HG03045 (cell line): ENCODE measurements at regions not wholly inside any gene's neighbourhood (a gene's known extent, or its start where the extent isn't known, plus 50 kb on each side); places are given as distances from the start of the nearest gene placed in this dataset.

ENCODE experiments used
- ATAC-seq: cut with Tn5 transposase; IDR thresholded peaks from one replicate; pipeline ENCODE4 v1.9.1; 2021; ENCODE audit warnings: mild to moderate bottlenecking, moderate library complexity; ENCODE audit not compliant: unreplicated experiment

- no peak for ATAC-seq
Measured at GRCh38 chr5:125037530-125037929, 291.1 kb upstream of the ZNF608 start.

GRCh38 chr5:125038477-125038876 is 292.0 kb upstream of the ZNF608 start:
- ATAC-seq, result no peak

- no peak for ATAC-seq
Measured at GRCh38 chr5:125041798-125042197, 295.4 kb upstream of the ZNF608 start.

DNA sequence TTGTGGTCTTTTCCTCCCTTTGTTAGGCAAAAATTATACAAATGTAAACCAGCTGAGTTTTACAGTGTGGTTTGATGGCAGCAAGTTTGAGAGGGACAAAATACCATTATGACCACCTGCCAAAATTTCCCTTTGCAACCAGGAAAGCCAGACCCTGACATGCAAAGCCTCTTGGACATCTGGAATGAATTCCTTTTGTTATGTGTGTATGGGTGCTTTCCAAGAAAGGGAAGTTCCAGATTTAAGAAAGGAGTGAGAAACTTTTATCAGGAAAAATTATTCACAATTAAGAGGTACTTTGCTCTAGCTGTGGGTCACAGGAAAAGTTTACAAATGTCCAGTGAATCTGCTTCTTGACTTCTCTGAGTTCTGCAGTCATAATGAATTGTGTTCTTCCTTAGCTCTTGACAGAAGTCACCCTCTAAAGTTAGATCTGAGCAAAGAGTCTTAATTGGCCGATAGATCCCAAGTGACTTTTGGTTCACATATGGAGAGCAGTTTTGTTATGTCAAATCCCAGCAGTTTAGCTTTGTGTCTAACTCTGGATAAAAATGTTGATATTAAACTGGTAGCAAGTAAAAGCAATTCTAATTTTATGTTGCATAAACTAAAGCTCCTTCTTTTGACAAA is 295.9 kb upstream of the ZNF608 start:
- no peak for ATAC-seq

GRCh38 chr5:125043781-125044391 is 297.4 kb upstream of the ZNF608 start:
- ATAC-seq, result no peak

- no peak for ATAC-seq
Measured at GRCh38 chr5:125044491-125045282, 298.2 kb upstream of the ZNF608 start.

GRCh38 chr5:125045646-125046045 is 299.2 kb upstream of the ZNF608 start:
- ATAC-seq, result no peak

DNA sequence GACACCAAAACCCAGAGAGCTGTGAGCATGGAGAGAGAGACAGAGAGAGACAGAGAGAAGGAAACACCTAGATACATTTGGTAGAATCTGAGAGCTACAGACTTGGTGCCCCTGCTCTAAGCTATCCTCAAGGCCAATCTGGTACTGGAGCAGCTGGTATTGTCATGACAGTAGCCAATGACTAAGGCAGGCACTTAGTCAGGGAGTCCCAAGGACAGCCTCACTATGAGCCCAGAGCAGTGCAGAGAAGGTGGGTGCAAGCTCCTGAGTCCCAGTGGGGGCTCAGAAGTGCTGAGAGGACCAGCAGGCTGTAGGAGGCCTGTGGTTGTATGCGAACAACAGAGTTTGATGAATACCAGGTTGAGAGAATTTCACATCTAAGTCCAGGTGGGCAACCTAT is 300.4 kb upstream of the ZNF608 start:
- no peak for ATAC-seq

- ATAC-seq, result no peak
Measured at GRCh38 chr5:125047871-125048270, 301.4 kb upstream of the ZNF608 start.

DNA sequence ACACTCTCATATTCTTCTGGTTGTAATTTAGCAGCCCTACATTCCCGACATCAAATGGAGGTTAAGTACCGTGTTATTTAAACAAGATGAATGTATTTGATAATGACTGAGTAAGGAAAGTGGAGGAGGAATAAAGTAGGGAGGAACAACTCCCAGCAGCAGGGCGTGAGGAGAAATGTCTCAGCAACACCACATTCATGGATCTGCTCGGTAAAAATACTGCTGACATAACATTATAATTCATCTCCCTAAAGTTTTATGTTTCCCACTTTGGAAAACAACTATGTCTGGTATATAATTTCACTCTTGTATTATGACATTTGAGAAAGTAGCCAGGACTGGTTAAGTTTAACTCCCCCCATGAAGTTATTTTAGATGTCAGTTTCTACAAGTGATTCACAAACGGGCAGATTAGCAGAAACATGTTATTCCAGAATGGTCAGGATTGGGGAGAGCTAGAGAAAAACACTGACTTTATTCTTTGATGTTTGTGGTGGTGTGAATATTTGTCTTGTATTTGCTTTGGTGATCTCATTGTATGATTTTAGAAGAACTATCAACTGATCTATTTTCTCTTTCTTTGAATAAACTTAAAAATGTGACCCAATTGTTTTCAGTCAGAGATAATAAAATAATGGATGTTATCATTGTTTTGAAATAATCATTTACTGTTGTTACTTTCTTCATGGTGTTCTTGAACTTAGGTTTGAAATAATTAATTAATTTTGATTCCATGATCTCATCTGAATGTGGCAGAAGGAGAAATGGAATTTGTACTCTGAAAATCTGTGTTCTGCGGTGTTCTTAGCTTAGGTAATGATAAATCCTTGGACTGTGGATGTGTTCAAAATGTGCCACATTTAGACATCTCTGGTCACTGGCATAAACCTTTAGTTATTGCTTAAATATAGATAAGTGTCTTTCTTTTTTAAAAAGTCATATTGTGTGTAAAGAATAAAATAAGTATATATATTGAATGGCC is 303.6 kb upstream of the ZNF608 start:
- ATAC-seq, result no peak

DNA sequence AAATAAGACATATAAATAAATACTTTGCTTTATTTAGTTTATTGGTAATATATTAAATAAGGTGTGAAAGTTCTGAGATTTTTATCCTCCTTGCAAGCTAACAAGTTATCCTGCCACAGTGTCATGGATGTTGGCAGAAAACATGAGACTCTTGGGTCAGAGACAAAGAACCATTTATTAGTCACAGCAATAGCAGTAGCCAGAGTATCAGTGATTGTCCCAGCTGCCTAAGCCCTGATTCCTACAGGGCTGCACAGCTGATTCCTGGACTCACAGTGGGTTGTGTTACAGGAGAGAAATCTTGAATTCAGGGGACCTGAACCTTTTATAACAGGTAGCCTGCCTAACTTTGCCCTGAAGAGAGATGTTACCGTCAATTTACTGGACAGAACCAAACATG is 304.5 kb upstream of the ZNF608 start:
- ATAC-seq, result no peak

DNA sequence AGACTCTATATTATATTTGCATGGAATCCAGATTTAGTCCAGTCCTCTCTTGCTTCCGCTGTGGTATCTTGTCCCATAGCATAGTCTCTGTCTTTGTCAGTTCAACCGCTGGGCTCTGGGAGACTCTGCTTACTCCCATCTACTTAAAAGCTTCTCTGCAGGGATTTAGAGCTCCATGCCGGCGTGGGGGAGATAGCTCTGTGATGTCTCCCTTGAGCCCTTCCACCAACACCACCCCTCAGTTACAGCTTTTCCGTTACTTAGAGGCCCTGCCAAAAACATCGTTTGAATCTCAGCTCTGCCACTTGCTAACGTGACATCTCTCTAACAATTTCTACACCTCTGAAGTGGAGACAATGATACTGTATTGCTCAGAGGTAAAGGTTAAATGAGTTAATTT is 306.1 kb upstream of the ZNF608 start:
- no peak for ATAC-seq

DNA sequence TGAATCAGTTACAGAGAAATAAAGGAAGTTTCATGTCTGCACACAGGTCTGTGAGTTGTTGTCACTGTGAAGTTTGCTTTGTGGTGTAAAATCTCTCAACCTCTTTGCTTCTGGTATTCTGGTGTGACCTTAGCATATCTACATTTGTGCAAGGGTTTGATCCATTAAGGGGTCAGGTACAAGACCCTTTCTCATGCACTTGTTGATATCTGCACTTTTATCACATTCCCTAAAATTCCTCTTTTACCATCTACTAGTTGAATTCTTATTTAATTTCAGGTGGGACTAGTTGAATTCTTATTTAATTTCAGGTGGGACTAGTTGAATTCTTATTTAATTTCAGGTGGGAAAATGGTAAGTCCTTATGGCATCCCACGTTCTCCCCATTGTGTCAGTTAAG is 306.7 kb upstream of the ZNF608 start:
- ATAC-seq, result no peak

- no peak for ATAC-seq
Measured at GRCh38 chr5:125054146-125054545, 307.7 kb upstream of the ZNF608 start.

DNA sequence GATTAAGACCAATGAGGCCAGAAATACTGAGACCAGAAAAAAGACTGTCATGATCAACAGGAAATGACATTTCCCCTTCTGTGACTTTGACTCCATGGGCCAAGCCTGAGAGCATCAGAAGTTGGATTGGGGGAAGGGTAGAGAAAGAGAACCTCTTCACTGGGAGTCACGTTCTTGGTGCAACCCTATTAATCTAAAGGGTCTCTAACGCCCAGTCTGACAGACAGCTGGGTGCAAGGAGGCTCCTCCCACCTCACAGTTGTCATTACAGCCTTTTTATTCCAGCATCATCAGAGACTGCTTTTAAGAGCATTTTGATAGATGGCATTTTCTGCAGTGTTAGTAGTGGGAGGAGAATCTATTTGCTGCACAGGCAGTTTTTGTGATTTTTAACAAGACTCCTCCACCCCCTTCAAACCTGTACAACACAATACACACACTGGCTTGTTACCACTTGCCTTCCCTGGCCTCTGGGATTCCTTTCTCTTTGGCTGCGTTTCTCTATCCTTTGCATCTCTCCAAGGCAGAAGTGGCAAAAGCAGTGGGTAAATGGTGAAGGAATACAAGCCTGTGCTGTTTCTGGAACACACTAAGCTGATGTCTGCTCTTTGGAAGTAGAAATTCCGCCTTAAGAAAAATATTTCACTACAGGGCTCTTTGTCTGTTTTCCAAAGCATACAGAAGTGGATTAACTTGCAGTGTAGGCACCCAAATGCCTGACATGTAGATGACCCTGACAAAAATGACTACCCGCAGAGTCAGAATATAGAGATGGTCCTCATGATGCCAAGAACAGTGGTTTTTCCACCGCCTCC is 310.4 kb upstream of the ZNF608 start:
- no peak for ATAC-seq

GRCh38 chr5:125057912-125058826 is 311.7 kb upstream of the ZNF608 start:
- ATAC-seq, result no peak

DNA sequence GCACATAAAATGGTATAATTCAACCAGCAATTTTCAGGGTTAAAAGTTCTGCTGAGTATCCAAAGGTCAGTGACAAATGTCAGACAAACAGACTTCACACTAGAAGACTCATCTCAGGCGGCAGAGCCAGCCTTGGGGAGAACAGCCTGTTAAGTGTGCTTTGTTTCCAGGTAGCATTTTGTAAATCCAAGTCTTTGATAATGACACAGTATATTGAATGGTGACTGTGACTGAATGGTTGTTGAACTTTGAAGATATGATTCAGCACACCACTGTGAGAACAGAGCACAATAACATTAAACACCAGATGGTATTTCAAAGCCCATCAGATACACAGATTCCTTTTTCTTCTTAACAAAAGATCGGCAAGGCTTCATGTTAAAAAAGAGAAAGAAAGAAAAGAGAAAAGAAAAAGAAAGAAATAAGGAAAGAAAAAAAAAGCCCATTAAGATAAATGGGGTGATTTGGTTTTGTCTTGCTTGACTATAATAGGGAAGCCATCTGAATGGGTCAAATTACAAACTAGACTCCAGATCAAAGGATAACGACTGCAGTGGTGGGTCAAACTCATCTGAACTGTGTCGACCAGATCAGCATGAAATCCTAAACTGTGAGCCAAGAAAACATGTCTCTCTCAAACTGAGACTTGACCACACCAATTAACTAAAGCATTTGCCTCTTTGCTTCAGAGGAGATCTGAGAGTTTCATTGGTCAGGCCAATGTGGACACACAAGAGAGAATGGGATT is 313.0 kb upstream of the ZNF608 start:
- no peak for ATAC-seq

GRCh38 chr5:125061726-125062125 is 315.3 kb upstream of the ZNF608 start:
- ATAC-seq, result no peak
